HS-5 (cell line): ENCODE measurements at regions not wholly inside any gene's neighbourhood (a gene's known extent, or its start where the extent isn't known, plus 50 kb on each side); places are given as distances from the start of the nearest gene placed in this dataset.
A peak's percentile ranks its signal among the peaks of the same experiment; 100 is the strongest.

Source experiments
- DNase-seq: peaks from one replicate; pipeline ENCODE4 v3.0.0-alpha.2; 2012; ENCODE audit warnings: low read depth

DNA sequence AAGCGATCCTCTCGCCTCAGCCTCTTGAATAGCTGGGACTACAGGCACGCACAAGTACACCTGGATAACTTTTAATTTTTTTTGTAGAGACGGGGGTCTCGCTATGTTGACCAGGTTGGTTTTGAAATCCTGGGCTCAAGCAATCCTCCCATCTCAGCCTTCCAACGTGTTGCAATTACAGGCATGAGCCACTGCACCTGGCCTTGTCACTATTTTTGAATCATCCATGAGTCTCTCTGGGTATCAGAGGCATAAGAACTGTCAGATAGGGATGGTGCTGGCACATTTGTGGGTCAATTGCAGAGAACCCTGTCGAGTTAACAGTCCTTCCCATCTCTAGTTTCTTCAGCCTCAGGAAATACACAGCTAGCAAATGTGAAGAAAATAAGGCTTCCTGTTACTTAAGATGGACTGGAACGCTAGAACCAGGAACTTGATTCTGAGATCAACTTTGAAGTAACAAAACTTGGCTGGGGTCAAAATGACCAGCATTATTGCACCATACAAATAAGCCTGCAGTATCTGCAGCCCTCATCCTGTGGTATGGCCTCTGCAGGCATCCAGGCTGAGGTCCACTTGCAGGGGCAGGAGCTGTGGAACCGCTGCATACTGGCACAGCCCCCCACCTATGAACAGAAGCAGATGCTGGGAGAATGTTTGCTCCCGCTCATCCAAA is 124.3 kb upstream of the GADD45A start:
- no peak for DNase-seq

- no peak for DNase-seq
Observed at GRCh38 chr1:67561704-67562113, 123.3 kb upstream of the GADD45A start.

DNA sequence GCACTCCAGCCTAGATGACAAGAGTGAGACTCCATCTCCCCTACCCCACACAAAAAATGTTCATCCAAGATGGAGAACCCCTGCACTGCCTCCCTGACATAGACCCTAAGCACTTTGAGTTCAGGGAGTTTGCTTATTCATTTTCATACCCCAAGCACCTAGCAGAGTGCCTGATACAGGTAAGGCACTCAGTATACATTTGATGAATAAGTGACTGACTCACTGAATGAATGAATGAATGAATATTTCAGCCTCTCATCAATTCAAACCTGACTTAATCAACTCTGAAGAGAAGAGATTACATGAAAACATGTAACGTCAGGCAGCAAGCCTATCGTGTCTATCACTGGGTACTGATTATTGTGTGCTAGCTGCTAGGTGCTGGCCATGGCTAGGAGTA is 121.3 kb upstream of the GADD45A start:
- DNase-seq = no peak

GRCh38 chr1:67564193-67564592 is 120.8 kb upstream of the GADD45A start:
- no peak for DNase-seq

DNA sequence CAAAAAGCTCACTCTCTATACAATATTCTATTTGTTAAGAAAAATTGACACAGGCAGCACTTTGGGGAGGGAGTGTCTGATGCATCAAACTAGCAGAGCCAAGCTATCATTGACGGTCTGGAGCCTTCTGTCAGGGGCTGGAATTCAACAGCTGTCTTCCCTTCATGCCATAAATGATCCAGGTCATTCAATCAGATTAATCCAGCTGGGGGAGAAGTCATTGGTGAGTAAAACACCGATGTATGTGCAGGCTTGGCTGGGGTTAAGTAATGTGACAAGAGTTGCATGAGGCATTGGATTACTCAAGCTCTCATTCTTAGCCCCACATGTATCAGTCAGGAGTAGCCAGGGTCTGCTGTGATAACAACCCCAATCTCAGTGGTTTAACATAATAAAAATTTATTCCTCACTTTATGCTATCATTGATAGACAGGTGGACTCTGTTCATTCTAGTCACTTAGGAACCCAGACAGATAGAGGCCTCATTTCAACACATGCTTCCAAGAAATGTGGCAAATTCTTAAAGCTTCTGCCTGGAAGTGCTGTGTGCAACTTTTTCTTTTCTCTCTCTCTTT is 118.1 kb upstream of the GADD45A start:
- DNase-seq = no peak

DNA sequence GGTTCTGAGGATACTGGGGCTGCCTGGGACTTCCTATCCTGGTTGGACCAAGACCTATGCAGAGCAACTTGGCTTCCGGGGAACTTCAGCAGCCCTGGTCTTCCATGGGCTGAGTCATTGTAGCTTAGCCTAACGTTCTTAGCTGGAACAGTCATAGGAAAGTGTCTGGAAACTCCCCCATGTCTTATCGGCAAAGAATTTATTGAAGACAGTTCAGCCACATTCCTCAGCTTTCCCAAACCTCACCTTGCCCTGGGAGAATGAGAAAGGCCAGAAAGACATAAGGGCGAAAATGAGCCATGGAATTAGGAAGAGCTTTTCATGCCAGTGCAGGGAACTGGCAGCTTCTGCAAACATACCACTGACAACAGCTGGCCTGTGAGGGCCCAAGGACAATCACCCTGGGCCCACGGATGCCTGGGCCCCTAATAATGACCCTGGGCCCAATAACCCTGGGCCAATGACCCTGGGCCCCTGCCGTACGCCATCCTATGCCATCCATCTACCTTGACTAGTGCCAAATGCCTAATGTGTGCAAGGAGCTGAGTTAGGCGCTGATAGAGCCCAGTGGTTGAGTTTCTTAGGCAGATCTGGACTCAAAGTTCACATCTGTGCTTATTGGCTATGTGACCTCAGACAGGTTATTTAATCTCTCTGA is 114.4 kb upstream of the GADD45A start:
- peak; percentile 96 for DNase-seq

DNA sequence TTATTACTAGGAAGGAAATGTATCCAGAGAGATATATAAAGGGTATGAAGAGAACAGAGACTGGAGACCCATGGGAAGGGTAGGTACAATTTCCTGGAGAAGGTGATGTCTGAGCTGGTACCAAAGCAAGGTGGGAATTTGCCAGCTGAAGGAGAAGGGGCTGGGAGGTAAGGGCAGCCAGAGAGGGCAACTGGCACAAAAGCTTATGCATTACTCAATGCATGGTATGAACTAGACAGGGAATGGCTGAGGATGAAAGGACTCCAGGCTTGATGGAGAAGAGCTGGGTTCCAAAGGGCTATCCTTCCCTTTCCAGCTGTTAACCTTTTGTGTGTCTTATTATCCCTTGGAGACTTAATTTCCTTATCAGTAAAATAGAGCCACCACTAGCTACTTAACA is 113.6 kb upstream of the GADD45A start:
- no peak for DNase-seq

DNA sequence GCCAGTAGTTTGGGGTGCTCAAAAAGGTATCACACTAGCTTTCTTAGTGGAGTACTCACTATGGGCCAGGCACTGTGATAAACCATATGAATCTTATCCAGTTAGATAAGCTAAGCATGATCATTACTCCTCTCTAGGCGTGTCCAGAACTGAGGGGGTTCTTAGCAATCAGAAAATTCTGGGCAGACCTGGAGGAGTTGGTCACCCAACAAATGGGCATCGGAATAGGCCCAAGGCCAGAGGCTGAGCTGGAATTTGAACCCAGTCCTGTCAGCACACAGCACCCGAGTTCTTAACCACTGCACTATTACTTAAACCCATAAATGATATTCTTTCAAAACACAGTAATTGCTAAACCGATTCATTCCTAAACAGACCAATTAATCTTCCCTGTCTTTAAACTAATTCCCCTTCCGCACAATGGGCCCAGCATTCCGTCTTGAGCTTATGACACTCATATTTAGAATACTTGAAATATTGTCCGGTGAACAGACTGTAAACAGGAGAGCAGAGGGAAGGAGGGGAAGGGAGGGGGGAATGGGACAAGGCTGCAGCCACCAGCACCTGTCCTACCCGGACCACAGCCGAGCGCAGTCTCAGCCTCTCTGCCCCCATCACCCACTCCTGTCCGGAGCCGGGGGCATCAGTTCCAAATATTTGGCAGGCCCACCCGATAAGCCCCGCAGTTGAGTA is 113.0 kb upstream of the GADD45A start:
- DNase-seq = no peak

- no peak for DNase-seq
Observed at GRCh38 chr1:67572594-67573221, 112.3 kb upstream of the GADD45A start.

DNA sequence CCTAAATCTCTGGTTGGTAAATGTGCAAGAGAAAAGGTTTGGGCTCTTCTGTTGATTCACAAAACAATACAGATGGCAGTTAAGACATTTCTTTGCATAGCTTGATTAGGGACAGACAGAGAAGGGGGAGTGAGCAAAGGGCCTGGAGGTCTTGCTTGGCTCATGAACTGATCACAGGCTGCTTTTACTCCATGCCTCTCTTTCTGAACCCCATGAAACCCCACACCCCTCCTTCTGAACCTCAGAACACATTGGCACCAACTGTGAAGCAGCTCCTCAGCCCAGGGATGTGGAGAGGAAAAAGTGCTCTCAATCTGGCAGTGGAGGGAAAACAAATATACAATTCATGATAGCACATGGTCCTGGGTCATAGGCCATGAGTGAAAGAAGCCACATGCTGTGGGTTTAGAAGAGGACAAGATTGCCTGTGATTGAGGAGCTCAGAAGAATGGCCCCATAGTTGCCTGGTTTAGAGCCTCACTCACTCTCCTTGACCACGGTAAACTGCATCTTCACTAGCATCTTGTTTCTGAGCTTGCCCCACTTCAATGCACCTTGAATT is 111.6 kb upstream of the GADD45A start:
- DNase-seq = no peak

DNA sequence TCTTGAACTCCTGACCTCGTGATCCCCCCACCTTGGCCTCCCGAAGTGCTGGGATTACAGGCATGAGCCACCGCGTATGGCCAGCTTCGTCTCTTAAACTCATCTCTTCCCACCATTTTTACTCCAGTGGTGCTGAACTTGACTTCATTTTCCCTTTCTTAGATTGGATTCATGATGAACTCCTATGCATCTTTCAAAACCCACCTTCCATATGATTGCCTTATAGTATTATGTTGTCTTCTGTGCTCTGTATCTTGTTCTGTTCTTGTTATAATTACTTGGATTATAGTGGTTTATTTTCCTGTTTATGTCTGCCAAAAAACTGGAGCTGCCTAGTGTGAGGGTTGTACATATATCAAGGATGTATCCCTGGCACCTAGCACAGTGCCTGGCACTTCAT is 110.8 kb upstream of the GADD45A start:
- DNase-seq = no peak

DNA sequence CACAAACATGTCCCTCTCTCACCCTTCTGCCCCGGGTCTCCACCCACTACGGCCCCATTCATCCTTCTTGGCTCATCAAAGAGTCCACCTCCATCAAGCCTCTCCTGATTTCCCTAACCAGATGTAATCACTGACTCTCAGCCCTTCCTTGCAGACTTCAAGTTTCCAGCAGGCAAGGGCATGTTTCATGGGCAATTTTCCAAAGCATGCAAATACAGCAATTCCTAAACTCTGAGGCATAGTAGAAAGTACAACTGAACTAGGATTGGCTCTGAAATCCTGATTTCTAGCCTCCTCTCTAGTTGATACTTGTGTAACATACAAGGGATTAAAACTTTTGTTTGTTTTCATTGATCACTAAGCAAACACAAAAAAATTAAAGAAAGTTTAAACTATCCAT is 109.1 kb upstream of the GADD45A start:
- DNase-seq = peak; percentile 36

- DNase-seq = no peak
Observed at GRCh38 chr1:67576474-67576873, 108.5 kb upstream of the GADD45A start.

- no peak for DNase-seq
Observed at GRCh38 chr1:67577646-67578045, 107.4 kb upstream of the GADD45A start.

DNA sequence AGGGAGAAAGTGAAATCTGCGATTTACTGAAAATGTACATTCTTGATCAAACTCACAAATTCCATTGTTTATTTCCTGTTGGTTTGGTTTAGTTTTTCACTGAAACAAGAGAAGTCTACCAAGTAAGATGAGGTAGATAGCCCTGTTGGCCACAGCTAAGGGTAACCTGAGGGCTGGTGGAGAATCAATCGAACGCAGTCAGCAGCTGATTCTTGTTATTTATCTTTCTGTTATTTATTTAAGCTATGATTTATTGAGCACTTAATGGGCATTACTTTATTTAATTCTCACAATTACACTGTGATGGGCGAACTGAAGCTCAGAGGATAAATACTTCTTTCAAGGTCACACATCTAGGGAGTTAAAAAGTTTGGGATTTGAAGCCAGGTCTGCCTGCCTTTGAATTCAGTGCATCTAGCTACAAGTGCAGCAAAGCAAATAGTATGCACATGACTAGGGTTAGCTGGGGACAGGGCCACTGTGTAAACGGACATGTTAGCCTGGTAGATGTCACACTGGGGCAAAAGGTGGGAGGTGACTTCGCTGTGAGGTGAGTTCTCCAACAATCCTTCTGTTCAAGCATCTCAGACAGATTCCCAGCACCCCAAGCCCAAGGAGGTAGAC is 106.5 kb upstream of the GADD45A start:
- no peak for DNase-seq

- DNase-seq = no peak
Observed at GRCh38 chr1:67579623-67580394, 105.2 kb upstream of the GADD45A start.

DNA sequence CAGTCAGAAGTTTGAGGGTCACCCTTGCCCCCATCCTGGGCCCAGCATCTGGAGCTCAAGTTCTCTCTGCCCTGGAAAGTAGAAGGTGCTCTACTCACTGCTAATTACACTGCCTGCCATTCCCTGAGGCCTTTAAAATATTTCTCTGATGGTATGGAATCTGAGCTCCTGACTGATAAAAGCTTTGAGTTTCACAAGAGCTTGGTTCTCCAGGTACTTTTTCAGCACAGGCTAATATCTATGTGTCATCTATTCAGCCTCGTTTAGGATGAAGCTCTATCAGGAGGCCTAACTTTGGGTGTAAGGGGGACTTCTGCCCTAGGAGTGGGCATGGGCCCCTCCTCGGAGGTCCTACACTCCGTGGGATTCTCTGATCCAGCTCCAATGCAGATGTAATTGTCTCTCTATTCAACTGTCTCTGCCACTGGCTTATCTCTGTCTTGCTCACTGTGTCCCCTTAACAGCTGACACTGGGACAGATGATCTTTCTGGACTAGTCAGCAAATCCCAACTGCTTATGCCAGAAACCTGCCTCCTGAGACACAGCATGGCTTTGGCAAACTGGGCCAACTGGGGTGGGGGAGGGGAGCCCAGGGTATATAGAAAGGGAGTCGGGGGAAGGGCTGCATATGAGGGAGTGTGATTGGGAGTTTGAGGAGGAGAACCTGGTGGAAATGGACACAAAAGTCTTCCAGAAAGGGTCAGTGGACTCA is 104.2 kb upstream of the GADD45A start:
- DNase-seq = no peak

GRCh38 chr1:67582625-67583461 is 102.2 kb upstream of the GADD45A start:
- DNase-seq = no peak

DNA sequence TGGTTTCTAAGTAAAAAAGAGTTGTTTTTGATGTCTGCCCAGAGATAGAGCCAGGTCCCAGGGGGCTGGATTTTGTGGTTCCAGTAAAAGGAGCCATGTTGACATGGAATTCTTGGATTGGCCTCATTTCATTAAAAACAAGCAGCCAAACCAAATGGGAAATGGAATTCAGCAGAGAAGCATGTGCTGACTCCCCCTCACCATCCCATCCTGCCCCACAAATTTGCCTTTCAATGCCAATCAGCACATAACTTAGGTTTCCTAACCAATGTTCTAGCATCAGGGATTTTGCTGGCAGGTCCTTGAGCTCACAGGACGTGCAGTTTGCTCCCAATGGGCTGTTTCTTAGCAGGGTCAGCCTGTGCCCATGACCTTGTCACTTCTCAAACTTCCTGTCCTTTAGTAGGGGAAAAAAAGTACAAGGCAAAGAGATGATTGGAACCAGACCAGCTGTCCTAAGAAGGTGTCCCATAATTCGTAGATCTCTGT is 101.5 kb upstream of the GADD45A start:
- DNase-seq = no peak
